GM23338 (cell line): ENCODE measurements at regions not wholly inside any gene's neighbourhood (a gene's known extent, or its start where the extent isn't known, plus 50 kb on each side); places are given as distances from the start of the nearest gene placed in this dataset.

Experiments used
- ATAC-seq: fragments of 200-7000 bp; cut with Tn5 transposase; 3 replicates; pipeline ENCODE4 v1.9.1; 2020
- DNase-seq: peaks from one replicate; pipeline ENCODE4 v3.0.0-alpha.2; 2015; ENCODE audit warnings: low spot score
- H2AFZ ChIP-seq: fragments of 200-600 bp; sonication (generic); 2 replicates; pipeline ENCODE4 v1.8.0; 2016; ENCODE audit warnings: antibody characterized with exemption, mild to moderate bottlenecking, moderate library complexity
- H3F3A ChIP-seq: fragments of 200-600 bp; sonication (generic); replicated peaks from 2 replicates; pipeline ENCODE4 v1.8.0; 2017; ENCODE audit warnings: antibody characterized with exemption, mixed run types, low read depth
- H3K27ac ChIP-seq: fragments of 200-600 bp; sonication (generic); 2 replicates; pipeline ENCODE4 v1.6.1; 2016; ENCODE audit warnings: low read depth
- H3K27me3 ChIP-seq: fragments of 200-600 bp; sonication (generic); 2 replicates; pipeline ENCODE4 v1.8.0; 2016; ENCODE audit warnings: mild to moderate bottlenecking, mixed run types, moderate library complexity; ENCODE audit not compliant: insufficient read depth
- H3K36me3 ChIP-seq: fragments of 200-600 bp; sonication (generic); 2 replicates; pipeline ENCODE4 v1.8.0; 2016; ENCODE audit warnings: mild to moderate bottlenecking; ENCODE audit not compliant: insufficient read depth
- H3K4me1 ChIP-seq: fragments of 200-600 bp; sonication (generic); 2 replicates; pipeline ENCODE4 v1.8.0; 2016; ENCODE audit warnings: mild to moderate bottlenecking, moderate library complexity; ENCODE audit not compliant: insufficient read depth
- H3K4me2 ChIP-seq: fragments of 200-600 bp; sonication (generic); 2 replicates; pipeline ENCODE4 v1.7.1; 2017; ENCODE audit warnings: mixed run types
- H3K4me3 ChIP-seq: fragments of 200-600 bp; sonication (generic); 2 replicates; pipeline ENCODE4 v1.6.1; 2016; ENCODE audit warnings: mixed run types
- H3K79me2 ChIP-seq: fragments of 200-600 bp; sonication (generic); replicated peaks from 2 replicates; pipeline ENCODE4 v1.8.0; 2017; ENCODE audit warnings: mild to moderate bottlenecking; ENCODE audit not compliant: insufficient read depth
- H3K9me2 ChIP-seq: fragments of 200-600 bp; sonication (generic); 2 replicates; pipeline ENCODE4 v1.8.0; 2017; ENCODE audit not compliant: insufficient read depth
- H4K20me1 ChIP-seq: fragments of 200-600 bp; sonication (generic); replicated peaks from 2 replicates; pipeline ENCODE4 v1.8.0; 2017; ENCODE audit warnings: mild to moderate bottlenecking; ENCODE audit not compliant: insufficient read depth
- H3K27ac Mint-ChIP-seq: 2 replicates; pipeline ENCODE4 v1.8.0; 2020; ENCODE audit warnings: inconsistent platforms, mild to moderate bottlenecking, moderate library complexity, mixed read lengths
- H3K27me3 Mint-ChIP-seq: 3 replicates; pipeline ENCODE4 v1.8.0; 2022; ENCODE audit warnings: low read depth, mild to moderate bottlenecking, moderate library complexity, mixed read lengths, inconsistent platforms; ENCODE audit not compliant: insufficient read depth, poor library complexity
- H3K36me3 Mint-ChIP-seq: 3 replicates; pipeline ENCODE4 v1.8.0; 2021; ENCODE audit warnings: low read depth, mild to moderate bottlenecking, inconsistent platforms, moderate library complexity, mixed read lengths
- H3K4me1 Mint-ChIP-seq: 3 replicates; pipeline ENCODE4 v1.8.0; 2020; ENCODE audit warnings: mild to moderate bottlenecking, inconsistent platforms, mixed read lengths
- H3K4me3 Mint-ChIP-seq: 3 replicates; pipeline ENCODE4 v1.8.0; 2021; ENCODE audit warnings: moderate library complexity, mild to moderate bottlenecking, inconsistent platforms, mixed read lengths
- H3K9me3 Mint-ChIP-seq: 3 replicates; pipeline ENCODE4 v1.8.0; 2020; ENCODE audit warnings: moderate library complexity, mild to moderate bottlenecking, inconsistent platforms, mixed read lengths
- CREB1 ChIP-seq: fragments of 250-450 bp; sonication (Bioruptor Pico); IDR thresholded peaks from 2 replicates; pipeline ENCODE4 v1.5.0; 2020; ENCODE audit warnings: low read depth, mild to moderate bottlenecking, moderate library complexity
- CTCF ChIP-seq, 2 experiments: fragments of 200-600 bp in 1 of 2; sonication (generic) in 1 of 2; conservative IDR thresholded peaks; 2 replicates each; pipeline versions ENCODE4 v1.5.1 to v1.6.1; 2016 to 2017; ENCODE audit warnings: antibody characterized with exemption in 2 of 2, low read depth in 2 of 2, mild to moderate bottlenecking in 2 of 2, moderate library complexity in 1 of 2
- ETS1 ChIP-seq: IDR thresholded peaks from 2 replicates; pipeline ENCODE4 v1.6.1; 2016; ENCODE audit warnings: antibody characterized with exemption
- EZH2 ChIP-seq: fragments of 200-600 bp; sonication (generic); IDR thresholded peaks from one replicate; pipeline ENCODE4 v1.8.0; 2017; ENCODE audit warnings: antibody characterized with exemption, mild to moderate bottlenecking, low read depth; ENCODE audit not compliant: unreplicated experiment
- EZH2phosphoT487 ChIP-seq: fragments of 200-600 bp; sonication (generic); IDR thresholded peaks from one replicate; pipeline ENCODE4 v1.8.1; 2018; ENCODE audit warnings: antibody characterized with exemption; ENCODE audit not compliant: unreplicated experiment
- JUNB ChIP-seq: IDR thresholded peaks from one replicate; pipeline ENCODE4 v1.6.1; 2016; ENCODE audit warnings: antibody characterized with exemption; ENCODE audit not compliant: unreplicated experiment
- POLR2AphosphoS5 ChIP-seq: IDR thresholded peaks from 2 replicates; pipeline ENCODE4 v1.6.1; 2016; ENCODE audit warnings: antibody characterized with exemption, low read depth
- REST ChIP-seq: IDR thresholded peaks from one replicate; pipeline ENCODE4 v1.6.1; 2018; ENCODE audit warnings: antibody characterized with exemption; ENCODE audit not compliant: unreplicated experiment
- STAT1 ChIP-seq: IDR thresholded peaks from one replicate; pipeline ENCODE4 v1.6.1; 2016; ENCODE audit warnings: antibody characterized with exemption; ENCODE audit not compliant: unreplicated experiment
- ZNF114 ChIP-seq: fragments of 250-450 bp; sonication (Bioruptor Pico); IDR thresholded peaks from 2 replicates; pipeline ENCODE4 v1.5.0; 2020; ENCODE audit warnings: mild to moderate bottlenecking, moderate library complexity
- ZNF462 ChIP-seq: fragments of 250-450 bp; sonication (Bioruptor Pico); IDR thresholded peaks from 2 replicates; pipeline ENCODE4 v1.5.0; 2020; ENCODE audit warnings: mild to moderate bottlenecking, moderate library complexity

- TF ChIP-seq ZNF462 (CRISPR knock-in tag), result no peak
- no peak for TF ChIP-seq EZH2phosphoT487
- no peak for TF ChIP-seq REST
- no peak for TF ChIP-seq CTCF (conservative IDR thresholded peaks at IDR 0.05; ENCODE audit: low read depth in 2 of 2)
- no peak for TF ChIP-seq JUNB
- TF ChIP-seq CREB1, result no peak
- no peak for TF ChIP-seq ZNF114 (CRISPR knock-in tag)
- no peak for TF ChIP-seq STAT1
- no peak for TF ChIP-seq POLR2AphosphoS5
- TF ChIP-seq EZH2, result no peak
- no peak for TF ChIP-seq ETS1
- Histone ChIP-seq H3K4me2 (no peak overlapping the region), H2AFZ (no peak overlapping the region), H3F3A (no peaks in the 10 kb centered on the region), H3K9me2 (peaks cover 8% of the 10 kb centered on the region; the same call in 1 of the 2 replicates), H3K4me1 (no peaks in the 10 kb centered on the region), H3K27me3 (no peaks in the 10 kb centered on the region), H3K4me3 (no peak overlapping the region), H3K27ac (no peak overlapping the region), H4K20me1 (no peaks in the 10 kb centered on the region), H3K36me3 (no peaks in the 10 kb centered on the region), H3K79me2 (no peaks in the 10 kb centered on the region)
- DNase-seq (no peak), ATAC-seq (no peak)
- Mint-ChIP-seq H3K9me3 (peaks cover 6% of the 10 kb centered on the region; the same call in 1 of the 3 replicates), H3K27me3 (no peaks in the 10 kb centered on the region), H3K4me1 (no peaks in the 10 kb centered on the region), H3K36me3 (no peaks in the 10 kb centered on the region), H3K4me3 (no peak overlapping the region), H3K27ac (no peak overlapping the region)
Measured at GRCh38 chr4:111954550-111954949, 190.7 kb upstream of the FAM241A start.
